Activated B cell treated with CpG ODN at 0.5 μM for 24 hours (primary cell): ENCODE measurements at regions not wholly inside any gene's neighbourhood (a gene's known extent, or its start where the extent isn't known, plus 50 kb on each side); places are given as distances from the start of the nearest gene placed in this dataset.

ENCODE experiments used
- ATAC-seq: fragments of 200-7000 bp; cut with Tn5 transposase; one replicate; pipeline ENCODE4 v1.10.0; 2021; ENCODE audit warnings: low read depth, mild to moderate bottlenecking, moderate library complexity
- CTCF ChIA-PET: fragments of 350-600 bp; sonication (Branson Sonifier 250); formaldehyde crosslinking; loops from one replicate; lab custom pipeline; 2021; ENCODE audit warnings: antibody characterized with exemption; lab: Charles Lee
- POLR2A ChIA-PET: fragments of 350-600 bp; sonication (Branson Sonifier 250); formaldehyde crosslinking; loops from one replicate; lab custom pipeline; 2021; ENCODE audit warnings: antibody characterized with exemption; lab: Charles Lee
- DNase-seq: peaks from one replicate; pipeline ENCODE4 v3.0.0; 2022
- H3K27ac Mint-ChIP-seq: one replicate; pipeline ENCODE4 v1.8.0; 2020; ENCODE audit warnings: mixed read lengths
- H3K27me3 Mint-ChIP-seq: one replicate; pipeline ENCODE4 v1.8.0; 2021; ENCODE audit warnings: mixed read lengths
- H3K36me3 Mint-ChIP-seq: one replicate; pipeline ENCODE4 v1.8.0; 2021; ENCODE audit warnings: low read depth, mixed read lengths
- H3K4me1 Mint-ChIP-seq: one replicate; pipeline ENCODE4 v1.8.0; 2021; ENCODE audit warnings: mixed read lengths
- H3K4me3 Mint-ChIP-seq: one replicate; pipeline ENCODE4 v1.8.0; 2020; ENCODE audit warnings: mild to moderate bottlenecking, mixed read lengths
- H3K9me3 Mint-ChIP-seq: one replicate; pipeline ENCODE4 v1.8.0; 2020; ENCODE audit warnings: mixed read lengths
- intact Hi-C: fragments of 100-400 bp; cut with micrococcal nuclease; formaldehyde crosslinking; loops from one replicate; pipeline ENCODE4 v1.15.1; 2024
- TF ChIP-seq, protein P1 (sequence below): fragments of 200-600 bp; IDR thresholded peaks from one replicate; pipeline ENCODE4 v1.8.0; 2022; ENCODE audit warnings: antibody characterized with exemption, mild to moderate bottlenecking

DNA sequence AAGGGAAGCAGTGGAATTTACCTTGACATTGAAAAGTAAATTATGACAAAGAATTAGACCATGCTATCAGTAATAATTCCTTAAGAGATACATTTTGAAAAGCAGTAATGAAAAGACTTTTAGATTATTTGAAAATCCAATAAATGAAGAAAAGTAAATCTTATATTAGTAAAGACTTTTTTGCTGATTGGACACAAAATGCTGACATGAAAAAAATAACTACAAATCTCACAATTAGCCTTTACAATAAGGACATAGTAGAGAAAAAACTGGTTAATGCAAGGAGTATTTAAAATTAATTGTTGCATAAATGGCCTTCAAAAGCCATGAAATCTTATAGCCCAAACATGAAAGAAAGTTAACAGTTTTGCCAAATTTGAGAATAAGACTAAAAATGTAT lies 446.1 kb upstream of the FAM241A start:
- Mint-ChIP-seq H3K4me3 (no peak overlapping the region), H3K27me3 (no peaks in the 10 kb centered on the region), H3K36me3 (no peaks in the 10 kb centered on the region), H3K4me1 (no peaks in the 10 kb centered on the region), H3K9me3 (no peaks in the 10 kb centered on the region), H3K27ac (no peak overlapping the region)
- TF ChIP-seq, protein P1, sequence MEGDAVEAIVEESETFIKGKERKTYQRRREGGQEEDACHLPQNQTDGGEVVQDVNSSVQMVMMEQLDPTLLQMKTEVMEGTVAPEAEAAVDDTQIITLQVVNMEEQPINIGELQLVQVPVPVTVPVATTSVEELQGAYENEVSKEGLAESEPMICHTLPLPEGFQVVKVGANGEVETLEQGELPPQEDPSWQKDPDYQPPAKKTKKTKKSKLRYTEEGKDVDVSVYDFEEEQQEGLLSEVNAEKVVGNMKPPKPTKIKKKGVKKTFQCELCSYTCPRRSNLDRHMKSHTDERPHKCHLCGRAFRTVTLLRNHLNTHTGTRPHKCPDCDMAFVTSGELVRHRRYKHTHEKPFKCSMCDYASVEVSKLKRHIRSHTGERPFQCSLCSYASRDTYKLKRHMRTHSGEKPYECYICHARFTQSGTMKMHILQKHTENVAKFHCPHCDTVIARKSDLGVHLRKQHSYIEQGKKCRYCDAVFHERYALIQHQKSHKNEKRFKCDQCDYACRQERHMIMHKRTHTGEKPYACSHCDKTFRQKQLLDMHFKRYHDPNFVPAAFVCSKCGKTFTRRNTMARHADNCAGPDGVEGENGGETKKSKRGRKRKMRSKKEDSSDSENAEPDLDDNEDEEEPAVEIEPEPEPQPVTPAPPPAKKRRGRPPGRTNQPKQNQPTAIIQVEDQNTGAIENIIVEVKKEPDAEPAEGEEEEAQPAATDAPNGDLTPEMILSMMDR, result no peak
- DNase-seq, result no peak
- ATAC-seq, result no peak
- ChIA-PET POLR2A (no interaction called here), CTCF (no interaction called here)
- intact Hi-C loops, result no loop called here

DNA sequence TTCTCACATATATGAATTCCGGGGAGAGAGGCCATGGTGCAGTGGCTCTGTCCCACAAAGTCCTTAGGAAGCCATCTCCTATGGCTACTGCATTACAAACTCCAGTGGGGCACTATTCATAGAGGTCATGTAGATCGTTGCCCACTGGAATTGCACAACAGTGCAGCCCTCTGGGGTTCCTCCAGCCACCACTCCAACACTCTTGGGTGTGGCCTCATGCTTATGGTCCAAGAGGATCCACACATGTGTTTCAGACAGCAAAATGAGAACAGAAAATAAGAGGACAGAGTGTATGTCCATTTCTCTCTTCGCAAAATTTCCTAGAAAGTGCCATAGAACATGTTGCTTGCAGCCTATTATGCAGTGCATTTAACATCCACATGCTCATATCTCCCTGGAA lies 444.2 kb upstream of the FAM241A start:
- TF ChIP-seq, protein P1, result no peak
- no peak for ATAC-seq
- no peaks in the 10 kb centered on the region for H3K36me3 Mint-ChIP-seq
- H3K27ac Mint-ChIP-seq, result no peak overlapping the region
- POLR2A ChIA-PET, result no interaction called here
- H3K4me3 Mint-ChIP-seq, result no peak overlapping the region
- intact Hi-C loops, result no loop called here
- H3K4me1 Mint-ChIP-seq, result no peaks in the 10 kb centered on the region
- no peaks in the 10 kb centered on the region for H3K9me3 Mint-ChIP-seq
- no peak for DNase-seq
- no peaks in the 10 kb centered on the region for H3K27me3 Mint-ChIP-seq
- CTCF ChIA-PET, result no interaction called here

DNA sequence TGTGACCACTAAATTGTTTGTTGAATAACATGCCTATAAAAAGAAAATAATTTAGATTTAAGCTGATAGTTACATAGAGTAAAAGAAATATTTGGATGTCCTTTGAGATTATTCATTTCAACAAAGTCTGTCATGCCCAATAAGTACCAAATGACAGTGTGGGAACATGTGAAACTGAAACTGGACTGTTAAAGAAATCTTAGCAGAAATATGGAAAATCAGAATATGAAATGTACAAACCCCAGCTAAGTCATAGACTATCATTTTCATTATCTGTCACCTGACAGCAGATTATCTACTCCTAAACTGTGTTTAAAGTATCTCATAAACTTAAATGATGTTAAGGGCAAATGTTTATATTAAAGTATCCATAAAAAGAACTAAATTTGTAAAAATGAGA lies 437.8 kb upstream of the FAM241A start:
- H3K36me3 Mint-ChIP-seq, result no peaks in the 10 kb centered on the region
- no peaks in the 10 kb centered on the region for H3K9me3 Mint-ChIP-seq
- H3K27me3 Mint-ChIP-seq, result no peaks in the 10 kb centered on the region
- TF ChIP-seq, protein P1, result no peak
- DNase-seq, result no peak
- no peak overlapping the region for H3K4me3 Mint-ChIP-seq
- ChIA-PET CTCF (no interaction called here), POLR2A (no interaction called here)
- intact Hi-C loops, result no loop called here
- H3K27ac Mint-ChIP-seq, result no peak overlapping the region
- no peak for ATAC-seq
- no peaks in the 10 kb centered on the region for H3K4me1 Mint-ChIP-seq

DNA sequence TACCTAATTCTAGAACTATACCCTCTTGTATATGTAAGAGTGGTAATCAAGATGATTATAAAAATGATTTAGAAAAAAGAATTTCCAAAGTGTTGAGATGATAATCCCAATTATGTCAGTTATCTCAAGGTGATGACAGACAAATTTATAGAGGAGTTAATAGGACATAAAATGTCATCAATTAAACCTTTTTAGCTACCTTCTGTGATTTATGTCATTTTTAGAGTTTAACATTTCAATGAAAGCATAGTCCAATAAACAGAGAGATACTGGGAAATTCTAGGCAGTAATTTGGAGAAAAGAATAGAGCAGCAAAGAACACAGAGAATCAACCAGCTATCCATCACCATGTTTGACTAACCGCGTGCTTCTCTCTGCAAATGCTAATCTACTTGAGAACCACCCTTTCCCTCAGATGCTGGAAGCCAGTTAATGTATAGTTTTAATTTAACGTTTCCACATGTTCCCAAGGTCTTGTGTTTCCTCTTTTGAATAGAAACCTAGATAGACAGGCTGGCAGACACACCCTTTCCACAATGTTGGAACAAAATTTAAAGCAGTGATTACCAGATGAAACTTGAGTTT lies 433.1 kb upstream of the FAM241A start:
- no peaks in the 10 kb centered on the region for H3K36me3 Mint-ChIP-seq
- H3K4me1 Mint-ChIP-seq, result no peaks in the 10 kb centered on the region
- POLR2A ChIA-PET, result no interaction called here
- TF ChIP-seq, protein P1, result no peak
- no peak for DNase-seq
- H3K27me3 Mint-ChIP-seq, result no peaks in the 10 kb centered on the region
- H3K4me3 Mint-ChIP-seq, result no peak overlapping the region
- no peak for ATAC-seq
- CTCF ChIA-PET, result no interaction called here
- no peaks in the 10 kb centered on the region for H3K9me3 Mint-ChIP-seq
- no peak overlapping the region for H3K27ac Mint-ChIP-seq
- intact Hi-C loops, result no loop called here

DNA sequence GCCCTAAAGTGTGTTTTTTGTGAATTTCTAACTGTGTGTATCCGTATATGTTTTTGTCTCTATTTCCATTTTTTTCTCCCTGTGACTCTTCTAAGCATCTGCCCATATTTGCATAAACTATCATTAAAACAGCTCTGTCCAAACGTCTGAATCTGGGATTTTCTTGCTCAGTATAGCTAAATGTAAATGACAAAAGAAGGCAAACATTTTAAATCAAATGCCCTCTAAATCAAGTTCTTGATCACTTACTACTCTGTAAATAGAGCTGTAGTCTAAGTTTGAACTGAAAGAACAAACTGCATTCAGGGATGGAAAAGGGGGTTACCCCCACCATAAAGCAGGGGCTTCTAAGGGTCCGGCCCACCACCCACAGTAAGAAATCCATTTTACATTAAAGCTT lies 432.0 kb upstream of the FAM241A start:
- CTCF ChIA-PET, result no interaction called here
- Mint-ChIP-seq H3K27ac (no peak overlapping the region), H3K36me3 (no peaks in the 10 kb centered on the region), H3K9me3 (no peaks in the 10 kb centered on the region), H3K4me3 (no peak overlapping the region), H3K27me3 (no peaks in the 10 kb centered on the region), H3K4me1 (no peaks in the 10 kb centered on the region)
- POLR2A ChIA-PET, result no interaction called here
- intact Hi-C loops, result no loop called here
- ATAC-seq (no peak), DNase-seq (no peak)
- TF ChIP-seq, protein P1, result no peak
